ENCODE measurements at regions not wholly inside any gene's neighbourhood (a gene's known extent, or its start where the extent isn't known, plus 50 kb on each side); places are given as distances from the start of the nearest gene placed in this dataset.

DNA sequence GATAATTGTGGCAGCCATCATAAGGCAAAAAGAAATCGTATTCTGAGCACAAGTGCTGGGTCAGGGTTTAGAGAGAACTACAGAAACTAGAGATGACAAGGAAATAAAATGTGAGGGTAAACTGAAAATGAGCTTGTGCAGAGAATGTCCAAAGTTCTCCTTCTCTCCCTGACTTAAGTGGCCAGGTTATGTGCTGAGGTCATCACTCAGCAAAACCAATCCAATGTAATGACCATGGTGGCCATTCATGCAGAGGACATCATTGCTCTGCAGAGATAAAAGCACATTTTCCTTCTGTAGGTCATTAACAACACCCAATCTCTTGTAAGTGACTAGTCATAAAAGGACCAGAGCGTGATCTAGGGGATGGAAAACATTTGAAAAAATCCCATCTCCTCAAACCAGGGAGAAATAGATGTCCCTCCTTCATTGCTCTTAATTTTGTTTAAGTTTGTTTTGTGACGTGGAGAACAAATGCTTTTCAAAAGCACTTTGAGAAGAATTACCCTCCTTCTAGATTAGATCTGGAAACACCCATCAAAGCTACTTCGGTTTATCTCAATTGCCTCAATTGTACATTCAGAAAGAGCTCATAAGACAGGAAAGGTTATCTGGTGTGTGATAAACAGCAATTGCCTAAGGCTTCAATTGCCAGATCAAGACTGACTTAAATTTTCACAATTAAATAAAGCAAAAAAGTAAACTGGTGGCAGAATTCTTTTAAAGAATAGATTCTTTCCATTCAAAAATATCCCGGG, 173.4 kb downstream of the SERPINI1 start:
- in situ Hi-C loops (cut with MboI; ENCODE audit: low sequenced_read_pairs) (no loop called here), dilution Hi-C loops (cut with HindIII; ENCODE audit: low sequenced_read_pairs, unreplicated experiment) (no loop called here), intact Hi-C loops (cut with micrococcal nuclease) (no loop called here)
- Histone ChIP-seq H3K9ac (ENCODE audit: low read depth, low read length) (no peak overlapping the region), H2AK5ac (ENCODE audit: low read depth, low read length) (no peak overlapping the region), H2BK20ac (ENCODE audit: low read depth, low read length) (no peak overlapping the region), H3K79me1 (ENCODE audit: low read depth in 1 of 2, low read length in 2 of 2) (no peaks in the 10 kb centered on the region), H4K5ac (ENCODE audit: low read depth, low read length) (no peak overlapping the region), H3K18ac (ENCODE audit: low read depth, low read length) (no peak overlapping the region), H3K23ac (ENCODE audit: low read depth, low read length) (no peak overlapping the region), H3K4ac (ENCODE audit: low read depth, low read length) (no peak overlapping the region), H3K56ac (ENCODE audit: extremely low read depth, insufficient read depth, low read length) (no peak overlapping the region), H4K91ac (ENCODE audit: insufficient read depth, low read depth, low read length) (no peak overlapping the region), H2BK5ac (ENCODE audit: low read depth, low read length, poor library complexity, severe bottlenecking) (no peak overlapping the region), H3K27ac (ENCODE audit: insufficient read depth, low read length) (no peak overlapping the region), H4K8ac (ENCODE audit: low read depth in 2 of 2, low read length in 2 of 2) (no peak overlapping the region), H2BK120ac (ENCODE audit: low read depth, low read length) (no peak overlapping the region), H3K9me3 (ENCODE audit: control insufficient read depth, insufficient read depth, low read length) (no peaks in the 10 kb centered on the region), H2AFZ (replicated peaks; ENCODE audit: low read length, poor library complexity) (no peak overlapping the region), H3K4me2 (ENCODE audit: low read depth, low read length) (no peak overlapping the region), H3K14ac (replicated peaks; ENCODE audit: low read depth, low read length) (no peak overlapping the region), H3K4me3 (ENCODE audit: insufficient read depth, low read depth, low read length) (no peak overlapping the region), H2AK9ac (replicated peaks; ENCODE audit: low read depth, low read length, poor library complexity) (no peak overlapping the region), H3K9me1 (ENCODE audit: insufficient read depth, low read length) (no peaks in the 10 kb centered on the region), H3K36me3 (ENCODE audit: control insufficient read depth, insufficient read depth, low read length) (no peaks in the 10 kb centered on the region), H3K27me3 (ENCODE audit: control insufficient read depth, insufficient read depth, low read length) (no peaks in the 10 kb centered on the region), H4K20me1 (ENCODE audit: insufficient read depth, low read length) (no peaks in the 10 kb centered on the region), H2BK15ac (ENCODE audit: low read depth, low read length) (no peak overlapping the region), H3K4me1 (ENCODE audit: control insufficient read depth, insufficient read depth, low read length) (no peaks in the 10 kb centered on the region)
- ATAC-seq (ENCODE audit: low read depth) (no peak), DNase-seq (no peak)
- WGBS, 2 experiments (ENCODE audit: extremely low coverage in 2 of 2, insufficient read length in 1 of 2): 17% methylated on average over 1 of the region's 5 CpGs; no CpG with 5 or more reads in 1 of the 2 experiments
- TF ChIP-seq MAFK (IDR thresholded peaks at IDR 0.05; ENCODE audit: low read depth, low read length) (no peak), POLR2A (IDR thresholded peaks at IDR 0.05; ENCODE audit: low read depth, low read length) (no peak), FOS (IDR thresholded peaks at IDR 0.05; ENCODE audit: low read depth, low read length) (no peak), CTCF (conservative IDR thresholded peaks at IDR 0.05; ENCODE audit: low read depth, low read length) (no peak), MAZ (IDR thresholded peaks at IDR 0.05; ENCODE audit: borderline replicate concordance, low read depth, low read length) (no peak), ELK1 (IDR thresholded peaks at IDR 0.05; ENCODE audit: borderline replicate concordance, low read depth, low read length) (no peak), USF2 (IDR thresholded peaks at IDR 0.05; ENCODE audit: low read depth, low read length) (no peak)
- CTCF ChIA-PET: interaction anchor here (1.1 kb wide), 1 partner anchor 11 kb away, joined by 3 read pairs; no protein-coding TSS in a partner anchor
- BruUV-seq (replicated peaks): no TSS peak
- POLR2A ChIA-PET (ENCODE audit: unreplicated experiment): no interaction called here

Measured in IMR-90 (cell line).